ENCODE measurements at regions not wholly inside any gene's neighbourhood (a gene's known extent, or its start where the extent isn't known, plus 50 kb on each side); places are given as distances from the start of the nearest gene placed in this dataset.

- TF ChIP-seq CTCF (conservative IDR thresholded peaks at IDR 0.05; ENCODE audit: low read depth, low read length) (no peak), EZH2 (IDR thresholded peaks at IDR 0.05; ENCODE audit: borderline replicate concordance, low read depth, low read length, poor library complexity, severe bottlenecking) (no peak)
Measured at GRCh38 chr19:29088761-29089160, 124.2 kb downstream of the UQCRFS1 start.
